GM21619 (cell line): ENCODE measurements at regions not wholly inside any gene's neighbourhood (a gene's known extent, or its start where the extent isn't known, plus 50 kb on each side); places are given as distances from the start of the nearest gene placed in this dataset.

Source experiments
- ATAC-seq: cut with Tn5 transposase; IDR thresholded peaks from one replicate; pipeline ENCODE4 v1.9.1; 2021; ENCODE audit not compliant: unreplicated experiment

- ATAC-seq = peak; percentile 57
These were observed 81.2 kb upstream of the CCDC112 start for GRCh38 chr5:115377468-115378217.

DNA sequence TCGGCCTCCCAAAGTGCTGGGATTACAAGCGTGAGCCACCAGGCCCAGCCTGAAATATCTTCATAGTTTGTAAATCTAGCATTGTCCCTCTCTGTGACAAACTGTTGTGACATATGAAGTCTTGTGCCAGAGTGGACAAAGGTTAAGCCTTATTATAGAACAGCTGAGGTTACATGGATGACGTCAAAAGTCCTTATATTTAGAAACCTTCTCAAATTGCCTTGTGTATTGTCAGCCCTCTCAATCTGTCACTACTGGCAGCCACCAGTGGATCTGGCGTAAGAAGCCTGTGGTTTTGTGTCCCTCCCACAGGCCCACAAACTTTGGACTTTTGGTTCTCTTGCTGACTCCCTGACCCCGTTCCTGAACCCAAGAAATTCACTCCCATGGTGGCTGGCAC is 79.4 kb upstream of the CCDC112 start:
- ATAC-seq = no peak

DNA sequence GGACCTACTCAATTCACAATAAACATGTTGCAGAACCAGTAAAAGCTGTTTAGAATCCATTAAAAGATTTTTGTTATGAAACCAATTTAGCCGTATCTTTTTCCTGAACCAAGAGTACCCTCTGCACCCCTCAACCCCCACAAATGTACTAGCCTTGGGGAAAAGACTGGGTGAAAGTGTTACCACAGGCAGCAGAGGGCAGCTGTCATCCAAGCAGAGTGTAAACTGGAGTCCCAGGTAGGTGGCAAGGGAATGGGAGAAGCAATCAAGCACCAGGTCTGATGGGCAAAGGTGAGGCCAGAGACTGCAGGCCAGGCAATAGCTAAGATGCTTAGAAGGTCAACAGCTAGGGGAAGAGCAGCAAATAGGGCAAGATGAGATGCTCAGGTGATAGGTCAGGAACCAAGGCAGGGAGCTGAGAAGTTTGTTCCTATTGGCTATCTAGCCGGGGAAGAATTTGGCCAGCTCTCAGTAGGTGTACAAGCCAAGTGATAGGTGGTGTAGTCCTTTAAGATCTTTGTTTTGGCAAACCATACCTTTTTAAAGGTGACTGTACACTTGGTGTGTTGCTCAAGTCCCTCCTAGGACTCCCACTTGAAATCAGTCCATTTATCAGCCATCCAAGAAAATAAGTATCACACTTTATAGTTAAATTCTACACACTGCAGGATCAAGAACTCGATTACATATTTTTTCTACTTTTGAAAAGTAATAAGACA is 77.8 kb upstream of the CCDC112 start:
- no peak for ATAC-seq

DNA sequence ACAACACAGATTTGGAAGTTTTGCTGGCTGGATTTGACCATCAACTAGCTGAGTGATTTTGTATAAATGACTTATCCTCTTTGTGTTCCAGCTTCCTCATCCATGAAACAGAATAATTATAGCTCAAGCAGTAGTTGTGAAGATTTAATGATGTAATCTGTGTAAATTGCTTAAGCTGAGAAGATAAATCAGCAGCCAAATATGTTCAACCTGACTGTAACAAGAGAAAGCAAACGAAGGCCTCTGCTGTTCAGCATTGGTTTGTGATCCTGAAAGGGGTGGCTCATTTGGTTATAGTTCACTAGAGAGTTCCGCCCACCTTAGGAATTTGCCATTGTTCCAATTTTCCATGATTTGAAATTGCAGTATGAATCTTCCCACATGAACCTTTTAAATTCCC is 75.7 kb upstream of the CCDC112 start:
- no peak for ATAC-seq

- ATAC-seq = no peak
These were observed 73.1 kb upstream of the CCDC112 start for GRCh38 chr5:115369430-115370144.

- ATAC-seq = no peak
These were observed 69.8 kb upstream of the CCDC112 start for GRCh38 chr5:115366223-115366622.

DNA sequence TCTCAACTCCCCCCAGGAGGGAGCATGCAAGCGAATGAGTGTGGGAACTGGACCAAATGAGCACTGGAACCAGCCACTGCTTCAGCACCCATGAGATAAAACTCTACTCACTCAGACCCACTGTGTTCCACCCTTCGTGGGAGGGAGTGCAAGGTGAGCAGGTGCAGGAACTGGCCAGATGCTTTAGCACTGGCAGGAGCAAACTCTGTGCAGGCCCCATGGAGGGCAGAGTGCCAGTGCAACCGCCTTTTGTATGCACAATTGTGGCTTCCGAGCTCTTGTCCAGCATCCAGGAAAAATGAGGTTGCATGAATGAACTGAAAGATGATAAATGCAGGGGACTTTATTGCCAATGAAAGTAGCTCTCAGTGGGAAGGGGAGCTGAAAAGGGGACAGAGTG is 67.4 kb upstream of the CCDC112 start:
- ATAC-seq = no peak

- no peak for ATAC-seq
These were observed 63.7 kb upstream of the CCDC112 start for GRCh38 chr5:115360046-115360685.

- no peak for ATAC-seq
These were observed 59.4 kb upstream of the CCDC112 start for GRCh38 chr5:115355767-115356381.

DNA sequence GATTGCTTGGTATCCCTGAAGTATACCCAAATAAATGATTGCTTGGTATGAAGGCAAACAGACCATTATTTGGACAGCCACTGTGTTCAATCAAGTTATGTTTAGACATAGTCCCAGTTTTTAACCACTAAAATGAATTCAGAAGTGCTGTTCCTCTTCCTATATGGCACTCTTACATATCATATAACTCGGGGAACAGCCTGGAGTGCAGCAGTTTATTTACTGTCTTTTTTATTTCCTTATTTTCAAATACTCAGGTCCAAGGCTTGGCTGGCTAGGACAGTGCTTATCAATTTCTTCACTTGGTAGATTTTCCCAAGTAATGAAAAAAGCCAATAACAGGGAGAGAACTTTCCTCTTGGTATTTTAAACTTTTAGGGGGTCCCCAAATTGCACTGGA is 58.6 kb upstream of the CCDC112 start:
- no peak for ATAC-seq

DNA sequence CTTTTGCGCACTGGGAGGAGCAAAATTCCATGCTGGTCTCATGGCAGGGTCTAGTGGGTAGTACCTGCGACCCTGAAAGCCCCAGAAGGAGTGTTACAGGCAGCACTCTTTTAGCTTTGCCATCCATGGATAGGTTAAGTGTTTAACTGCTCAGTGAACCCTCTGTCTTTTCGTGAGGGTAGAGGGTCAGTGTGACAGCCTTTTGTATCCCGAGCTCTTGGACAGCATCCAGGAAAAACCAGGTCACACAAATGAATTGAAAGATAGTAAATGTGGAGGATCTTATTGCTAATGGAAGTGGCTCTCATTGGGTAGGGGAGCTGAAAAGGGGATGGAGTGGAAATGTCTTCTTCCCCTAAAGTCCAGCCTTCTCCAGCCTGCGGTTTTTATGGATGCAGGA is 57.8 kb upstream of the CCDC112 start:
- ATAC-seq = no peak

- no peak for ATAC-seq
These were observed 56.1 kb upstream of the CCDC112 start for GRCh38 chr5:115352571-115352970.

DNA sequence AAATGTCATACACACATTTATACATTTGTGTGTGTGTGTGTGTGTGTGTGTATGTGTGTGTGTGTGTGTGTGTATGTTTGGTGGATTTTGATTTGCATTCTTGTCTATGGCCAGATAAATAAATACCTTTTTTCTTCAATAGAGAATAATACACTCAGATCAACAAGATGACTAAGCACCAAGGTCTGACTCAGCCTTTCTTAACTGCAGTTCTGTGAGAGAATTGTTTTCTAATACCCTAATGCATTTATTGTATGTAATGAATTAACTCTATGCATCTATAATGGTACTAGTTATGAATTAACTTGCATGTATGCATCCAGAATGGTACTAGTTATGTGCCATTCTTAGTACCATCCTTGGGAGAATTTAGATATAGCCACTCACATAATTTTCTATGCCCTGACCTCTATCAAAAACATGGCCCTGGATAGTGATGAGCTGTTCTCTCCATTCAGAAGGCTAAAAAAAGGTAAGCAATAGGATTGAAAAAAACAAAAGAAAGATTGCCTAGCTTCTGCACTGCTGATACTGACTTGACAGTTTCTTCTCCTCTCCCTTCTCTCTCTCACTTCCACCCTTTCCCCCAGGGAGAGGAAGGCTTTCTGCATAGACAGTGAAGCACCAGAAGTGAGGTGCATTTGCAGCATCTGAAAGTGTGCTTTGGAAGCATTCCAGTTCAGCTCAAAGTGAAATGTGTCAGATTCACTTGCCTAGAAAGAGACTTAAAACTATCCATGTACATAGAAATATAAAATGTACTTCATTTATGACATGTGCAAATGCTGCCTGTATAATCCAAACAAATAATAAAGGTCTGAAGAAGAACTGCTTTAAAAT is 55.1 kb upstream of the CCDC112 start:
- no peak for ATAC-seq

GRCh38 chr5:115350894-115351293 is 54.4 kb upstream of the CCDC112 start:
- ATAC-seq = no peak

GRCh38 chr5:115349001-115349817 is 52.8 kb upstream of the CCDC112 start:
- no peak for ATAC-seq

DNA sequence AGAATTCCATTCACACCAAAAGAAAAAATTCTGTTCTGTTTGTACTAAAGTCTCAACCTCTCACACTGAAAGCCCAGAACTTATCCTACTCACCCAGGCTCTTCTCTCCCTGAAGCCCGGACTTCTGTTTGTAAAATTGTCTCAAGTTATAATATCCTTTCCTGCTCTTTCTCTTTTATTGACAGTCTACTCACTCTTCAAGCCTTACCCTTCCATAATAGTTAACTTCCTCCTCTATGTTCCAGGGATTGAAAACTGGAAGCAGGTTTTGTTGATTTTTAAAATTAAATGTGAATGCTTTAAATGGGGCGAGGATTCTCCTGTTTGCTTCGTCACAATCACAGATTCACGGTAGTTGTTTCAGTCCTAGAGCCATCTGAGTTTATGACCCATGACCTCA is 51.7 kb upstream of the CCDC112 start:
- no peak for ATAC-seq
